Activated T-cell treated with anti-CD3 and anti-CD28 coated beads for 1 hour (primary cell): ENCODE measurements at regions not wholly inside any gene's neighbourhood (a gene's known extent, or its start where the extent isn't known, plus 50 kb on each side); places are given as distances from the start of the nearest gene placed in this dataset.
"Not testable (repeated sequence)": the region's sequence is repeated elsewhere in the genome, so short reads cannot be mapped to it uniquely, and the experiment has no call there.

Experiments used
- DNase-seq: peaks from one replicate; pipeline ENCODE4 v3.0.0-alpha.2; 2020; ENCODE audit warnings: low read depth

GRCh38 chr10:89952325-89952724 lies 250.9 kb downstream of the KIF20B start:
- DNase-seq = no peak

GRCh38 chr10:89952751-89953150 lies 251.4 kb downstream of the KIF20B start:
- no peak for DNase-seq

- no peak for DNase-seq
Measured at GRCh38 chr10:89954061-89954460, 252.7 kb downstream of the KIF20B start.

- no peak for DNase-seq
Measured at GRCh38 chr10:89954787-89955566, 253.6 kb downstream of the KIF20B start.

- no peak for DNase-seq
Measured at GRCh38 chr10:89959433-89960110, 258.2 kb downstream of the KIF20B start.

- no peak for DNase-seq
Measured at GRCh38 chr10:89963451-89964102, 262.2 kb downstream of the KIF20B start.

GRCh38 chr10:89966211-89966610 lies 264.8 kb downstream of the KIF20B start:
- DNase-seq = no peak

- no peak for DNase-seq
Measured at GRCh38 chr10:89973326-89973725, 271.9 kb downstream of the KIF20B start.

- no peak for DNase-seq
Measured at GRCh38 chr10:89975071-89975470, 273.7 kb downstream of the KIF20B start.

GRCh38 chr10:89975771-89976170 lies 274.4 kb downstream of the KIF20B start:
- no peak for DNase-seq

GRCh38 chr10:89978081-89978480 lies 276.7 kb downstream of the KIF20B start:
- no peak for DNase-seq

GRCh38 chr10:89979726-89980125 lies 278.3 kb downstream of the KIF20B start:
- no peak for DNase-seq

- no peak for DNase-seq
Measured at GRCh38 chr10:89980166-89980565, 278.8 kb downstream of the KIF20B start.

- DNase-seq = no peak
Measured at GRCh38 chr10:89981891-89982290, 280.5 kb downstream of the KIF20B start.

GRCh38 chr10:89985446-89985845 lies 284.1 kb downstream of the KIF20B start:
- DNase-seq = no peak

GRCh38 chr10:89988361-89988760 lies 287.0 kb downstream of the KIF20B start:
- not testable (repeated sequence) for DNase-seq

- DNase-seq = no peak
Measured at GRCh38 chr10:89992575-89992974, 291.2 kb downstream of the KIF20B start.

- no peak for DNase-seq
Measured at GRCh38 chr10:90007226-90007625, 305.8 kb downstream of the KIF20B start.

- not testable (repeated sequence) for DNase-seq
Measured at GRCh38 chr10:90011281-90011680, 309.9 kb downstream of the KIF20B start.

- DNase-seq = no peak
Measured at GRCh38 chr10:90018819-90019218, 317.4 kb downstream of the KIF20B start.

- no peak for DNase-seq
Measured at GRCh38 chr10:90020506-90020905, 319.1 kb downstream of the KIF20B start.

GRCh38 chr10:90023950-90024349 lies 322.6 kb downstream of the KIF20B start:
- DNase-seq = no peak

GRCh38 chr10:90028312-90028711 lies 326.9 kb downstream of the KIF20B start:
- no peak for DNase-seq
